ENCODE measurements at regions not wholly inside any gene's neighbourhood (a gene's known extent, or its start where the extent isn't known, plus 50 kb on each side); places are given as distances from the start of the nearest gene placed in this dataset.
"Not testable (repeated sequence)": the region's sequence is repeated elsewhere in the genome, so short reads cannot be mapped to it uniquely, and the experiment has no call there.

DNA sequence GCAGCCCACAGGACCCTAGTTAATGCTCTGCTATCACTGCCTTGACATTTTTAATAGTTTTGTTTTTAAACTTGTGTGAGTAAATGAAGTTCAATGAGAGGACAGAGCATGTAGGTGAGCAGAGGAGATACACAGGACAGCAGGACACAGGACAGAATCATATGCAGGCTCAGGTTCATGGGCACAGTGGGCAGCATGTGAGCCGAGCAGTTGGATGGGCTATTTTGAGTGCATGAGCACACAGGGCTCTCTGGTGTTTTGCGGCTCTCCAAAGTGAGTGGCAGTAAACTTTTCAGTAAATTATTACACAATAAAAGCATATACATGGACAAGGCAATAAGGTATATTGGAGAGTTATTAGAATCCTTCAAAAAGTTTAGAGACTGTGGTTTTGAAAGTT is 189.7 kb upstream of the OR4E1 start:
- WGBS: 89% methylated on average over 2 of the region's 2 CpGs
- H3K4me1 ChIP-seq: no peaks in the 10 kb centered on the region
- no peaks in the 10 kb centered on the region for H3K36me3 ChIP-seq
- peaks cover 2% of the 10 kb centered on the region for H3K27me3 ChIP-seq
- DNase-seq (ENCODE audit: low spot score in 2 of 2): no peak
- H3K4me3 ChIP-seq: no peak overlapping the region
- no peak overlapping the region for H3K27ac ChIP-seq
- H3K9me3 ChIP-seq: no peaks in the 10 kb centered on the region
- TF ChIP-seq POLR2AphosphoS5 (IDR thresholded peaks at IDR 0.05): no peak
- no peak for TF ChIP-seq EP300 (IDR thresholded peaks at IDR 0.05)
- no peak for TF ChIP-seq POLR2A (IDR thresholded peaks at IDR 0.05)
- TF ChIP-seq, protein P1, sequence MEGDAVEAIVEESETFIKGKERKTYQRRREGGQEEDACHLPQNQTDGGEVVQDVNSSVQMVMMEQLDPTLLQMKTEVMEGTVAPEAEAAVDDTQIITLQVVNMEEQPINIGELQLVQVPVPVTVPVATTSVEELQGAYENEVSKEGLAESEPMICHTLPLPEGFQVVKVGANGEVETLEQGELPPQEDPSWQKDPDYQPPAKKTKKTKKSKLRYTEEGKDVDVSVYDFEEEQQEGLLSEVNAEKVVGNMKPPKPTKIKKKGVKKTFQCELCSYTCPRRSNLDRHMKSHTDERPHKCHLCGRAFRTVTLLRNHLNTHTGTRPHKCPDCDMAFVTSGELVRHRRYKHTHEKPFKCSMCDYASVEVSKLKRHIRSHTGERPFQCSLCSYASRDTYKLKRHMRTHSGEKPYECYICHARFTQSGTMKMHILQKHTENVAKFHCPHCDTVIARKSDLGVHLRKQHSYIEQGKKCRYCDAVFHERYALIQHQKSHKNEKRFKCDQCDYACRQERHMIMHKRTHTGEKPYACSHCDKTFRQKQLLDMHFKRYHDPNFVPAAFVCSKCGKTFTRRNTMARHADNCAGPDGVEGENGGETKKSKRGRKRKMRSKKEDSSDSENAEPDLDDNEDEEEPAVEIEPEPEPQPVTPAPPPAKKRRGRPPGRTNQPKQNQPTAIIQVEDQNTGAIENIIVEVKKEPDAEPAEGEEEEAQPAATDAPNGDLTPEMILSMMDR (IDR thresholded peaks at IDR 0.05): no peak

DNA sequence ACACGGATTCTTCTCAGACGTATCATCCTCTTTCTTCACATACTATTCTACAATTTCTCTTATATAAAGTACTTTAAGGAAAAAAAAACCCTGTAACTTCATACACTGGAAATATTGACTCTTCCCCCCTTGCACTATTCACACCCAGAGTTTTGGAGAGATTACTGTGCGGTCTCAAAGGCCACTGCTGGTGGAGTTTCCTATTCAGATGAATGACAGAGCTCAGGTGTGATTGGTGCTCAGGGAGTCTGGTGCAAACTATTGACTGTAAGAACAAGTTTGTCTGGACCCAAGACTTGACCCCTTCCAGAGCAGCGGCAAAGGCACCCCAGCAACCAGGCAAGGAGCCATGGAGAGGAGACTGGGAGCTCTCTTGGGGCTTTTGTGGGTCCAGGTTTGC is 187.5 kb upstream of the OR4E1 start:
- Histone ChIP-seq H3K4me3 (no peak overlapping the region), H3K36me3 (no peaks in the 10 kb centered on the region), H3K9me3 (no peaks in the 10 kb centered on the region), H3K27ac (no peak overlapping the region), H3K27me3 (peaks cover 2% of the 10 kb centered on the region), H3K4me1 (no peaks in the 10 kb centered on the region)
- TF ChIP-seq, protein P1 (IDR thresholded peaks at IDR 0.05): no peak
- TF ChIP-seq POLR2A (IDR thresholded peaks at IDR 0.05) (no peak), EP300 (IDR thresholded peaks at IDR 0.05) (no peak), POLR2AphosphoS5 (IDR thresholded peaks at IDR 0.05) (no peak)
- 84% methylated on average over 4 of the region's 4 CpGs for WGBS
- no peak for DNase-seq (ENCODE audit: low spot score in 2 of 2)

DNA sequence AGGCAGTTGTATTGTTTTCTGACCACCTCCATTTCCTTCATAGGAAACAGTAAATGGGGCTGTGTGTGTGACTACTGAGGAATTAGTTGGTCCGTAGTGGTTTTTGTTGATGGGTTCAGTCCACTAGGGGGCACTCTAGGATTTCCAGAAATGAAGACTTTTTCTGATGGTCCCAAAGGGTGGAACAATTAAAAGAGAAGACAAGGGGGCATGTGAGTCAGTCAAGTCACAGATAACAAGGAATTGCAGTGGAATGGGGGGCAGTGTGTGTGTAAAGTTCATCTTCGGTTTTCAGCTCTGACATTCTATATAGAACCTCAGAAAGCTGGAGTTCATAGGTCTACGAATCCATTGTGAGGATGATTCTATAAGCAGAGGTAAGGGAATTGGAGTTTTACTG is 186.6 kb upstream of the OR4E1 start:
- TF ChIP-seq POLR2AphosphoS5 (IDR thresholded peaks at IDR 0.05): no peak
- TF ChIP-seq POLR2A (IDR thresholded peaks at IDR 0.05): no peak
- no peak for TF ChIP-seq EP300 (IDR thresholded peaks at IDR 0.05)
- TF ChIP-seq, protein P1 (IDR thresholded peaks at IDR 0.05): no peak
- Histone ChIP-seq H3K4me1 (no peaks in the 10 kb centered on the region), H3K36me3 (no peaks in the 10 kb centered on the region), H3K27me3 (peaks cover 2% of the 10 kb centered on the region), H3K4me3 (no peak overlapping the region), H3K27ac (no peak overlapping the region), H3K9me3 (no peaks in the 10 kb centered on the region)
- WGBS: 69% methylated on average over 3 of the region's 3 CpGs
- DNase-seq (ENCODE audit: low spot score in 2 of 2): no peak

DNA sequence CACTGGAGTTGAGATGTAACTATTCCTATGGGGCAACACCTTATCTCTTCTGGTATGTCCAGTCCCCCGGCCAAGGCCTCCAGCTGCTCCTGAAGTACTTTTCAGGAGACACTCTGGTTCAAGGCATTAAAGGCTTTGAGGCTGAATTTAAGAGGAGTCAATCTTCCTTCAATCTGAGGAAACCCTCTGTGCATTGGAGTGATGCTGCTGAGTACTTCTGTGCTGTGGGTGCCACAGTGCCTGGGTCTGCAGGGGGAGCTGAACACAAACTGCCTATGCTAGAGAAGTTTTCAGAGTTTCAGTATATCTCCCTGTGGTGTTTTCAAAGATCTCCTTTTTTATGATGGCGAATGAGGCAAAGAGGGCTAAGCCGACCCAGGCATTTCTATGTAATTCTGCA is 179.2 kb upstream of the OR4E1 start:
- no peak overlapping the region for H3K27ac ChIP-seq
- no peaks in the 10 kb centered on the region for H3K27me3 ChIP-seq
- DNase-seq (ENCODE audit: low spot score in 2 of 2): no peak
- TF ChIP-seq POLR2A (IDR thresholded peaks at IDR 0.05): no peak
- no peak for TF ChIP-seq POLR2AphosphoS5 (IDR thresholded peaks at IDR 0.05)
- TF ChIP-seq, protein P1 (IDR thresholded peaks at IDR 0.05): no peak
- TF ChIP-seq EP300 (IDR thresholded peaks at IDR 0.05): no peak
- WGBS: 81% methylated on average over 3 of the region's 3 CpGs
- H3K9me3 ChIP-seq: no peaks in the 10 kb centered on the region
- no peak overlapping the region for H3K4me3 ChIP-seq
- no peaks in the 10 kb centered on the region for H3K36me3 ChIP-seq
- H3K4me1 ChIP-seq: no peaks in the 10 kb centered on the region

DNA sequence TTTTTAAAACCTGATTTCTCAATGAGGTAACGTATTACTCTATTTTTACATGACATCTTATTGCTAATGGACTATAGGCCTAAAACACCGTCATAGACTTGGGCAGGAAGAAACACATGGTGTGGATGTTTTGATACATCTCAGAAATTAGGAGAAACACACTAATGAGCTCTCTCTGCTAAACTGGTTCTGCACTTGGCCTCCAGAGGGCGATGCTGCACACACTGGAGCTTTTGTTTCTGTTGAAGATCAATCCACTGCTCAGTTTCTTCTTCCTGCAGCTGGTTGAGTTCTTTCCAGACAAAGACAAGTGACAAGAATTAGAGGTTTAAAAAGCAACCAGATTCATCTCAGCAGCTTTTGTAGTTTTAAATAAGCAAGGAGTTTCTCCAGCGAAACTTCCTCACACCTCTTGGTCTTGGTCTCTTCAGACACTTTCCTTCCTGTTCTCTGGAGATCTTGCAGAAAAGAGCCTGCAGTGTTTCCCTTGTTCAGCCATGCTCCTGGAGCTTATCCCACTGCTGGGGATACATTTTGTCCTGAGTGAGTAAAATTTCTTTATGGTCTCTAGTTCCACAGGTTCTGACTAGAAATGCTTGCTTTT is 178.5 kb upstream of the OR4E1 start:
- 23% methylated on average over 4 of the region's 4 CpGs for WGBS
- no peak overlapping the region for H3K27ac ChIP-seq
- H3K27me3 ChIP-seq: no peaks in the 10 kb centered on the region
- no peak for TF ChIP-seq POLR2A (IDR thresholded peaks at IDR 0.05)
- TF ChIP-seq, protein P1 (IDR thresholded peaks at IDR 0.05): peak in 1 of 2 donors; percentile 56
- no peaks in the 10 kb centered on the region for H3K4me1 ChIP-seq
- H3K9me3 ChIP-seq: no peaks in the 10 kb centered on the region
- H3K4me3 ChIP-seq: no peak overlapping the region
- no peak for DNase-seq (ENCODE audit: low spot score in 2 of 2)
- H3K36me3 ChIP-seq: no peaks in the 10 kb centered on the region

DNA sequence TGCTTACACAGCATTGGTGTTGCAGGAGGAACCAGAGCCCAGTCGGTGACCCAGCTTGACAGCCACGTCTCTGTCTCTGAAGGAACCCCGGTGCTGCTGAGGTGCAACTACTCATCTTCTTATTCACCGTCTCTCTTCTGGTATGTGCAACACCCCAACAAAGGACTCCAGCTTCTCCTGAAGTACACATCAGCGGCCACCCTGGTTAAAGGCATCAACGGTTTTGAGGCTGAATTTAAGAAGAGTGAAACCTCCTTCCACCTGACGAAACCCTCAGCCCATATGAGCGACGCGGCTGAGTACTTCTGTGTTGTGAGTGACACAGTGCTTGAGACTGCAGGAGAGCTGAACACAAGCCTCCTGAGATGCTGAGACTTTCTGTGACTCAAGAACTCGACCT is 173.3 kb upstream of the OR4E1 start:
- not testable (repeated sequence) for DNase-seq (ENCODE audit: low spot score in 2 of 2); H3K36me3 ChIP-seq; H3K4me3 ChIP-seq; H3K9me3 ChIP-seq; H3K27ac ChIP-seq; H3K27me3 ChIP-seq; H3K4me1 ChIP-seq
- 73% methylated on average over 11 of the region's 11 CpGs for WGBS
